ENCODE measurements at regions not wholly inside any gene's neighbourhood (a gene's known extent, or its start where the extent isn't known, plus 50 kb on each side); places are given as distances from the start of the nearest gene placed in this dataset.

DNA sequence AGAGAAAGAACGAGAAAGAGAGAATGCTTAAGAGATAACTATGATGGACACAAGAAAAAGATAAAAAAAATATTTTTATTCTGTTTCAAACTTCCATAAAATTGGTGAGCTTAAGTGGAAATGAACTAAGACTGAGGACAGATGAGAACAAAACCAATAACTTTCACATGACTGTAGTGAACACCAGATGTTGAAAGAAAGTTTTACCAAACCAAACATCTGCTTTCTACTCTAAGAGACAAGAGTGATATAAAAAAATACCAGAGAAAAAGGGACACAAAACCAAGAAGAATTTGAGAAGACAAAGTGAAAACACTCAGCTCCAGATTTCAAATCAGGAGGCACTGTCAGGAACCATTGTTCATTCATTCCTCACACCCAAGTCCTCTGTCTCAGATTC lies 147.9 kb downstream of the IMPG2 start:
- intact Hi-C loops (cut with DNase I) = no loop called here
- H3K4me3 ChIP-seq = no peak overlapping the region
- H3K27me3 ChIP-seq = no peaks in the 10 kb centered on the region
- H3K36me3 ChIP-seq = no peaks in the 10 kb centered on the region
- TF ChIP-seq, protein P1, sequence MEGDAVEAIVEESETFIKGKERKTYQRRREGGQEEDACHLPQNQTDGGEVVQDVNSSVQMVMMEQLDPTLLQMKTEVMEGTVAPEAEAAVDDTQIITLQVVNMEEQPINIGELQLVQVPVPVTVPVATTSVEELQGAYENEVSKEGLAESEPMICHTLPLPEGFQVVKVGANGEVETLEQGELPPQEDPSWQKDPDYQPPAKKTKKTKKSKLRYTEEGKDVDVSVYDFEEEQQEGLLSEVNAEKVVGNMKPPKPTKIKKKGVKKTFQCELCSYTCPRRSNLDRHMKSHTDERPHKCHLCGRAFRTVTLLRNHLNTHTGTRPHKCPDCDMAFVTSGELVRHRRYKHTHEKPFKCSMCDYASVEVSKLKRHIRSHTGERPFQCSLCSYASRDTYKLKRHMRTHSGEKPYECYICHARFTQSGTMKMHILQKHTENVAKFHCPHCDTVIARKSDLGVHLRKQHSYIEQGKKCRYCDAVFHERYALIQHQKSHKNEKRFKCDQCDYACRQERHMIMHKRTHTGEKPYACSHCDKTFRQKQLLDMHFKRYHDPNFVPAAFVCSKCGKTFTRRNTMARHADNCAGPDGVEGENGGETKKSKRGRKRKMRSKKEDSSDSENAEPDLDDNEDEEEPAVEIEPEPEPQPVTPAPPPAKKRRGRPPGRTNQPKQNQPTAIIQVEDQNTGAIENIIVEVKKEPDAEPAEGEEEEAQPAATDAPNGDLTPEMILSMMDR (IDR thresholded peaks at IDR 0.05) = no peak
- peaks cover 0 to 8% of the 10 kb centered on the region in 2 donors for H3K4me1 ChIP-seq
- H3K27ac ChIP-seq = no peak overlapping the region
- no peaks in the 10 kb centered on the region for H3K9me3 ChIP-seq
- no peak for DNase-seq (ENCODE audit: low spot score in 2 of 2)

DNA sequence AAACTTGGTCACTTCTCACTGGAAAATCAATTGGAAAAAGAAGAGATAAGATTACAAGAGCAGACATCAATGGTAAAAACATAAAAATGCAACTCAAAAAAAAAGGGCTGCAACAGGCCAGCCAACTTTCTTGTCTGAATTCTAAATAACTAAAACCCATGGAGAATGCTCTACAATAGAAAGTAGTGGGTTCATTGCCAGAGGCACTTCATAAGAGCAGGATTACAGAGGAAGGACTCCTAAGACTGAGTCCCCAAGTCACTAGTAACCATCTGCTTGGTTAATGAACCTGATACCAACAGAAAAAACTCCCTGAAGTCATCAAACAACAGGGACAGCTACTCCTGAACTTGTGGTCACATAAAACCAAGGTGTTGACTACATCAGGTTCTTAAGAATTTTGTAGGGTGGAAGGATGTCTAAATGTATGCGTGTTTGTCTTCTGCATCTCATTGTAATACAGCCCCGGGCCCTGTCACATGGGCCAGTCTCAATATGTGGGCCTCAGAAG lies 148.6 kb downstream of the IMPG2 start:
- no peak overlapping the region for H3K4me3 ChIP-seq
- no peaks in the 10 kb centered on the region for H3K36me3 ChIP-seq
- H3K4me1 ChIP-seq = peaks cover 0 to 8% of the 10 kb centered on the region in 2 donors
- no peaks in the 10 kb centered on the region for H3K27me3 ChIP-seq
- H3K9me3 ChIP-seq = no peaks in the 10 kb centered on the region
- intact Hi-C loops (cut with DNase I) = no loop called here
- TF ChIP-seq, protein P1 (IDR thresholded peaks at IDR 0.05) = no peak
- no peak for DNase-seq (ENCODE audit: low spot score in 2 of 2)
- H3K27ac ChIP-seq = no peak overlapping the region

DNA sequence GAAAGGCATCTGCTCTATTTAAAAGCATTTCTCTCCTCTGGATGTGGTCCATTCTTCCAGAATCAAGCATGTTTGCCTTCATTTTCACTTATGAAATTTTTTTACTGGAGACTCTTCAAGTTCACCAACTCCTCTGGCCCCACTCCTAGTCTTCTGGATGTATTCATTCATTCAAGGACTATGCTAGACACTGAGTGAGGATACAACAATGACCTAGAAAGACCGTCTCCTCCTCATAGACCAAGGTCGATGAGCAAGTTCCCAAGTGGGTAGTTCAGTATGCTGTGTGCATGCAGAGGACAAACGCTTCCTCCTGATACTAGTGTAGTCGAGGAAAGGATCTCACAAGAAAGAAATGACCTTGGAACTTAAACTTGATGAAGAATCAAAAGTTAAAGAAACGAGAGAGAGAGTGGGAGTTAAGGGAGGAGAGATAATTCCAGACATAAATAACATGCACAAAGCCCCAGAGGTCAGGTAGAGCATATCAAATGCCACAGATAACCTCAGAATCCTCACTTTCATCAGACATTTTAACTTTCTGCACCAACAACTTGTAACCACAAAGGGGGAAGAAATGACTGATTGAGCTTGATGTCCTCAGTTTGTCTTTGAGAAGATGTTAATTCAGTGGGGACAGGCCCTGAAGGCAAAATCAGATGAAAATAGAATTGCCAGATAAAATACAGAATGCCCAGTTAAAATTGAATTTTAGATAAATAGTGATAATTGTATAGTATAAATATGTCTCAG lies 149.4 kb downstream of the IMPG2 start:
- Histone ChIP-seq H3K27ac (peak overlapping the region; percentile 38 to 70), H3K4me1 (peaks cover 0 to 8% of the 10 kb centered on the region in 2 donors), H3K4me3 (no peak overlapping the region), H3K27me3 (no peaks in the 10 kb centered on the region), H3K36me3 (no peaks in the 10 kb centered on the region), H3K9me3 (no peaks in the 10 kb centered on the region)
- intact Hi-C loops (cut with DNase I) = no loop called here
- TF ChIP-seq, protein P1 (IDR thresholded peaks at IDR 0.05) = no peak
- no peak for DNase-seq (ENCODE audit: low spot score in 2 of 2)

DNA sequence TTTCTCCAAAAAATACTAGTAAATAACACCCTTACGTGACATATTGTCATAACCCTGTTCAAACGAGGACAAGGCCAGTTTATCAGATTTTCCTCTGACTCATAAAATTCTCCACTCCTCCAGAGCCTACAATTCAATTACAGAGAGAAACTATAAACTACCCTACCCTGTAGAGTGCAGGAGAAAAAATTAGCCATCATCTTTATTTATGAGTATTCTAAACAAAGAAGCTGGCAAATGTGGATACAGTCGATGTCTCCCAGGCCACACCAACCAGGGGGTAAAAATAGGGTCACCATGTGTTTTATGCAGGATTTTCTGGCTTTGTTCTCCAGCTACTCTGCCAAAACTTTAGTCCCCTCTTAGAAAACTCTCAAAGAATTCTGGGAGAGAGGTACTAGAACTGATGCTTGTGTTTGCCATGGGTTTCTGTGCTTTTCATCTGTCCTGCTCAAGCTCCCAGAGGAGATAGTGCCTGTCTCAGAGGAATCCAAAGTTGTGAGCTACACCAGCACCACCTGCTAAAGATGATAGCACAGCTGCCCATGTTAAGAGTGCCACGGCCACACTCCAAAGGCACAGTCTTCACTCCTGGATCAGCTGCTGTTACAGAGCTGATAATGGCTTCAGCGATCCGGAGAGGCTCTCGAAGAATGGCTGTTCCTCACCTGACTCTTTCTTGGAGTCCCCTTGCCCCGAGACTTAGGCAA lies 150.2 kb downstream of the IMPG2 start:
- intact Hi-C loops (cut with DNase I) = no loop called here

DNA sequence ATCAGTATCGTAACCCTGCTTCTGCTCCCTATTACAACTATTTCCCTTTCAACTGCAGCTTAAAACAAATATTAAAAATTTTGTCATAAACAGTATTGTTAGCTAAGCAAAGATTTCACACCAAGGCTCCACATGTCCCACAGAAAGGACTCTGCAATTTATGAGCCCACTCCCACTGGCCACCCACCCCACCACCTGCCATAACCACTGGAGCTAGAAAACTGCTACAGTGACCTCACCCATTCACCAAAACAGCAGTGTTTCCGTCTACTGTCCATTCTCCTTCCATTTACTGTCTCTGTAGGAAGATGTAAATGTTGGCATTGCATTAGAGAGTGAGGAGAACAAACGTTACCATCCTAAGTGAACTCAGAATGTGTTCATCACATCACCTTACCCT lies 150.9 kb downstream of the IMPG2 start:
- no peak overlapping the region for H3K4me3 ChIP-seq
- peaks cover 0 to 8% of the 10 kb centered on the region in 2 donors for H3K4me1 ChIP-seq
- peak overlapping the region in 1 of 2 donors; percentile 70 for H3K27ac ChIP-seq
- TF ChIP-seq, protein P1 (IDR thresholded peaks at IDR 0.05) = no peak
- no peak for DNase-seq (ENCODE audit: low spot score in 2 of 2)
- no peaks in the 10 kb centered on the region for H3K36me3 ChIP-seq
- intact Hi-C loops (cut with DNase I) = no loop called here
- H3K27me3 ChIP-seq = no peaks in the 10 kb centered on the region
- no peaks in the 10 kb centered on the region for H3K9me3 ChIP-seq

More for the DNA sequence above, 150.2 kb downstream of the IMPG2 start:
- Histone ChIP-seq H3K4me1 (peaks cover 0 to 8% of the 10 kb centered on the region in 2 donors), H3K27ac (peak overlapping the region; percentile 38 to 70), H3K27me3 (no peaks in the 10 kb centered on the region), H3K4me3 (no peak overlapping the region), H3K36me3 (no peaks in the 10 kb centered on the region), H3K9me3 (no peaks in the 10 kb centered on the region)
- DNase-seq (ENCODE audit: low spot score in 2 of 2) = no peak
- TF ChIP-seq, protein P1 (IDR thresholded peaks at IDR 0.05) = no peak
